SIG-M5 treated with dmso at 0.1 percent for 504 hours (cell line): ENCODE measurements at regions not wholly inside any gene's neighbourhood (a gene's known extent, or its start where the extent isn't known, plus 50 kb on each side); places are given as distances from the start of the nearest gene placed in this dataset.
"Not testable (repeated sequence)": the region's sequence is repeated elsewhere in the genome, so short reads cannot be mapped to it uniquely, and the experiment has no call there.

ENCODE experiments used
- DNase-seq: peaks from one replicate; lab custom pipeline; 2025; ENCODE audit not compliant: unreplicated experiment; lab: John Stamatoyannopoulos, UW

DNA sequence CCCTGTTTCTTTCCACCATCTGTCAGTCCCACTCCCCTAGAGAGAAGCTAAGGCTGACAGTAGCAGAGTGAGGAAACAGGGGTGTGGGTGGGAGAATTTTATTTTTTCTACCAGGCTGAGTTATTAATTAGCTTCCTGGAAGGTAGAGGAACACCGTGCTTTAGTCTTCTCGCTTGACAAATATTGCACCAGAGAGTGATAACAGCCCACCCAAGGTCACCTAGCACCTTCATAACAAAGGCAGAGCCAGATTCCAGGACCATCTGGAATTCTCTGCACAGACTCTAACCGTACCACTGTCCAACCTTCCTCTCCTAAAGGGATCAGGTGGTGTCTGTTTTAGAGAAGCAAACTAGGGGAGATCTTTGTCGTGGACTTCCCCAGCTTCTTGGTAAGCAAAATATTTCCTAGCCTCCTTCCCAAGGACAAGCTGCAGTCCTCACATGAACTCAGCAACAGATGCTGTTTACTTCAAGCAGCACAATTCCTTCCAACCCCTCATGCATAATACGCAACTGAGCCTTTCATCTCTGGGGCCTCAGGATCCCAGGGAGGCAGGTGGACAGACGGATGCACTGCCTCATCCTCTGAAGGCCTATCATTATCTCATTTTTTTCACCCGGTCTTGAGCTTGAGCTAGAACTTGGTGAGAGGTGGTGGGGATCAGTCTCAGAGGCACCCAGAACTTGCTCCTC is 308.7 kb upstream of the BRINP1 start:
- DNase-seq: no peak

GRCh38 chr9:119675951-119676350 is 306.7 kb upstream of the BRINP1 start:
- no peak for DNase-seq

DNA sequence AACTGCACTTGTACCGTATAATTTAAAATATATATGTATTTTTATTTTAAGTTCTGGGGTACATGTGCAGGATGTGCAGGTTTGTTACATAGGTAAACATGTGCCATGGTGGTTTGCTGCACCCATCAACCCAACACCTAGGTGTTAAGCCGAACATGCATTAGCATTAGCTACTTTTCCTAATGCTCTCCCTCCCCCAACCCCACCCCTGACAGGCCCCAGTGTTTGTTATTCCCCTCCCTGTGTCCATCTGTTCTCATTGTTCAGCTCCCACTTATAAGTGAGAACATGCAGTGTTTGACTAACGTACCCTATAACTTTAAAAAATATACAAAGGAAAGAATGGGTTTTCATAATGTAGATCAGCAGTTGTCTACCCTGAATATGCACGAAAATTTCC is 303.5 kb upstream of the BRINP1 start:
- DNase-seq: not testable (repeated sequence)

- no peak for DNase-seq
These were observed 298.7 kb upstream of the BRINP1 start for GRCh38 chr9:119667916-119668315.

DNA sequence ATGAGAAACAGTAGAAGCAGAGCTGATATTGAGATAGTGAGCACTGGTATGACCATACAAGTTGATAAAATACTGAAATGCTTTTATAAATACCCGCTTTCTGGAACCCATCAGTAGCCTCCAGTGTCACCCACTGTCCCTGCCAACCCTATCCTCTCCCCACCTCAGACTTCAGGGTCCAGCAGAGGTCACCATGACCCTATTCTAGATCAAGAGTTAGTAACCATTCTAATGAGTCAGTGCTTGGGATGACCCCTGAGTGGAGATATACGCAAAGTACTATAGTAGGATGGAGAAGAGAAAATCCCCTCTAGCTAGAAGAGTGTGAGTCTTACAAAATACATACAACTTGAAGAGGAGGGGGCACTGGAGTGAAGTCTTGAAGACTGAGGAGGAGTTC is 297.9 kb upstream of the BRINP1 start:
- DNase-seq: no peak

GRCh38 chr9:119662329-119662728 is 293.1 kb upstream of the BRINP1 start:
- DNase-seq: no peak

DNA sequence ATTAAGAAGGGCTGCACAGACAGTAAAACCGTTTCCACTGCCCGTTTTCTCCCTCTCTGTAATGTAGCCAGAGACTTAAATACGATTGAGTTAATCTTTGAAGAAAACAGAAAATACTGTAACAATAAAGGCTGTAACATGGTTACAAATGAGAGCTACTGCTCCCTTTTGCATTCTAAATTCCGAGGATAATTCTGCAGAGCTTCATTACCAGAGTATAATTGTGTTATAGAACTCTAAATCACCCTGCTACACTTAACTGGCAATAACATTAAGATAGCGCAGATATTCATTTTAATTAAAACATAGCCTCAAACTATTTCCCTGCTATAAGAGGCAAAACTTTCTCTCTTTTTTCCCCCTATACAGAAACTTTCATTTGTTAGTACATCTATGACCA is 283.7 kb upstream of the BRINP1 start:
- no peak for DNase-seq

DNA sequence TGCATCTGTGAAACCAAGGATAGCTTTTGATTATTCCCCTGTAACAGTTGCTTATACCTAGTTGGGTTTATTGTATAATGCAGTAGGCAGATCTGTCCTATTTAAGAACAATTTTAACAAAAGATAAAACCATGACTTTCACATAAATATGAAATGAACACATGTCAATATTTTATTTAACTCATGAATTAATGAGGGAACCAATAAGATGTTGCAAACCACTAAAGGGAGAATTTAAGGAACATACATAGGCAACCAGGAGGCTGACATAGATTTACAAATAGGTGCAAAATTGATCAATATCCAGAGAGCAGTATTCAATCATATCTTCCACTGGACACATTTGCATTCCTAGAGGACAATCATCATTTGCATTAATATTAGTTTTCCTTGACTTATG is 280.0 kb upstream of the BRINP1 start:
- no peak for DNase-seq

DNA sequence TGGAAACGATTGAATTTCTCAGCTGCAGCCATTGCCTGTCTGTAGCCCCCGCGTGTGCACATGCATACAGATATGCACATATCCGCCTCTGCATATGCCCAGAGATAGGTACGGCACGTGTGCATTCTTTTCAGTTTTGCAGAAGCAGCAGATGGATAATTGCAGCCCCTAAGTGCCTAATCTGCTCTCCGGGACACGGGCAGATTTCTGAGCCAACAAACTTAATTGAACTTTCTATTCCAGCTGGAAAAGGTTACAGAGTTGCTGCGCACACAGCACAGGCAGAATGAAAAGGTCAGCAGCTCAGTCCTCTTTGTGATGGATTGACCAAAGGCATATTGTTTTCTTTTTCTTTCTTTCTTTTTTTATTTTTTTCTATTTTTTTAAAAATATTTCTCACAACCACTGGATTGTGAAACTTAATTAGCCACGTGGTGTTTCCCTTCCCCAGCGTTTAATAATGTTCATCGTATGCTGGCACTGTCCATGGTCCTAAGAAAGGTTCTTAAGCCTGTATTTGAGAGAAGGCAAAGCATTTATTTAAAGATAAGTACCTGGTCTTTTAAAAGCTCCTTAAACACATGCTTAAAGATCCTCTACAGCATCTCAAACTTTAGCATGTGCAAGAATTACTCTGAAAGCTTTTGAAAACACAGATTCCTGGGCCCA is 270.2 kb upstream of the BRINP1 start:
- DNase-seq: no peak

DNA sequence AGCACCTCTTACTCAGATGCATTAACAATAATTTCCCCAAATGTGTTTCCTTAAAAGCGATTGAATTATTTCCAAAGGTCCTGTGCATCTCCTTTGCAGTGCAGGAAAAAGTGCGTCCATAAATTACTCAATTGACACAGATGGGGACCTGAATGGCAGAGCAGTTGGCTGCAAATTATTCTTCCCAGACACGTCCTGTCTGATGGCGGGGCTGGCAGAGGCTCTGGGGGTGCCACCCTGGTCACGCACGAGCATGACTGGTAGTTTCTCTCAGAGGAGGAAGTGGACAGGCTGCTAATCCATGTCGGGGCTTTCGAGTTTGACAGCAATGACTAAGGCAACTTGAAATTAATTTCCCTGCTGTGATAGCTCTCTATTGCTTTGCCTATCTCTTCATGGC is 264.8 kb upstream of the BRINP1 start:
- no peak for DNase-seq

GRCh38 chr9:119611565-119611964 is 242.3 kb upstream of the BRINP1 start:
- no peak for DNase-seq

- DNase-seq: no peak
These were observed 240.2 kb upstream of the BRINP1 start for GRCh38 chr9:119609277-119609971.

DNA sequence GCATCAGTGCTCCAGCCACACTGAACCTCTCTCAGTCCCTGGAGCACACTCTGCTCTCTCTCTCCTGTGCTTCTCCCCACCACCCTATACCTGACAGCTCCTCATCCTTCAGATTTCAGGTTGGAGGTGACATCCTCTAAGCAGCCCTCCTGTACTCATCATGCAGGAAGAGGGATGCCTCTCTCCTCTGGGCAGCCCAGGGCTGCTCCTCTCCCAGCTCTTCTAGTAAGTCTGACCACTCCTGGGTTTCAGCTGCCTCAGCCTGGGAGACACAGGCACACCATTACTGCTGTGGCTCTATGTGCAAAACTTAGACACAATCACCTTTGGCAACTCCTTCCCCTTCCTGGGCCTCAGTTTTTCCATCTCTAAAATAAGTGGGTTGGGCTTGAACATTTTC is 232.4 kb upstream of the BRINP1 start:
- DNase-seq: no peak

GRCh38 chr9:119597499-119597898 is 228.3 kb upstream of the BRINP1 start:
- no peak for DNase-seq

DNA sequence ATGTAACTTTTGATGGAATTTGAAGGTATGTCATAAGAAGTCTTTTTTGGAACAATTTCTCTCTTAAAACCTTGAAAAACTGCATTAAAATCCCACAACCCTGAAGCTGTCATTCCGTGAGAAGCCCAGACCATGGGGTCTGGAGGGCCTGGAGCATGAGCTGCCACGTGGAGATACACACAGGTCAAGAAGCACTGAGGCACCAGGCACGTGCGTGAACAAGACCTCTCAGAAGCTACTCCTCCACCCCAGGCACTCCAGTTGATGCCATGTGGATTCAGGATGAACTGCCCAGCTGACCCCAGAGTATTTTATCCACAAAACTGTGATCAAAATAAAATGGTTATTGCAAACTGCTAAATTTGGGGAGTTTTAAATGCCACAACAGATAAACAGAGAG is 227.5 kb upstream of the BRINP1 start:
- DNase-seq: no peak

DNA sequence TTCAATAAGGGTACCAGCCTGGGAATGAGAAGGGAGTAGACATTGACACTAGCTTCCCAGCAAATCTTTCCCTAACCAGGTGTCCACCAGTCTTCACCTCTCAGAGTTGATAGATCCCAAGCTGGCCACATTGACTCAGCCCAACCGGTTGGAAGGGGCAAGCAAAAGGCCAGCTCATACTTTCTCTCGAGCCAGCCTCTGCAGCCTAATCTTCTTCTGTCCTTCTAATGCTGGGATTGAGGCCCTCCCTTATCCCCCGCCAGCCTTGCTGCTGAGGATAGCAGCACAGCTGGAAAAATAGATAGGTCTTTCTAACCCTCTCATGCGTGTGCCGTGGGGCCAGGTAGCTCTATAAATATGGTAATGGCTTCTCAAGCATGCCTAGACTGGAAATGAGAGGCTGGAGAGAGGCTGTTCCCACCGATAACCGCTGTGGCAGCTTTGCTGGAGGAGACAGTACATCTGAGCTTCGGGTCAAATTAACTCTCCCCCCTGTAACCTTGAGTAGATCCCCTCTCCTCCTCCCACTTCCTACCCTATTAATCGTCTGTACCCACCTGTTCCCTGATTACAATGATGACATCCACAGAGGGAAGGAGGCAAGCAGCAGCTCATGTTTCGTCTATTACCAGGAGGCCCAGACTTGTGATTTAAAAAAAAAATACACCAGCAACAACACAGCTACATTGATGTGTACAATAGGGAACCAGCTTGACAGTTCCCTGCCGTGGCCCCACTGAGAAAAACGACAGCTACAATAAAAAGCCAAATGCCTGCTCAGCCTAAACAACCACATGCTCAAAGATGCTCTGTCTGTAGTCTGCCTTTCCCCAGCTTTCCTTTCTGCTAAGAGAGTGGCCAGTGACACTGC is 219.9 kb upstream of the BRINP1 start:
- DNase-seq: no peak

GRCh38 chr9:119577881-119578280 is 208.6 kb upstream of the BRINP1 start:
- DNase-seq: no peak

DNA sequence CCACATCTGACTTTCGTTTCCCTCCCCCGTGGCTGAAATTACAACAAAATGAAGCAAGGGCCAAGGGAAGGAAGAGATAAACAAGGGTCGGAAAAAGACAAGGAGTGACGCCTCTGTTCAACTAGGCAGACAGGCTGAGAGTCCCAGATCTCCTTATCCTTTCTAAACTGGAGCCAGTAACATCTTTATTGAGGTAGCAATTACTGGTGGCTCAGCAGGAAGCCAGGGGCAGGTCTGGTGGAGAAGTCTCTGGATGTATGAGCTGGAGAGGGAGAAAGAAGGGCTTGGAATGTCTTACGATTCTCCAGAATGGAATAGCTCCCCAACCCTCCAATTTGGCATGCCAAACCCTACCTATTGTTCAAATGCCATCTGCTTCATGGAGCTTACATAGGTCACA is 190.8 kb upstream of the BRINP1 start:
- DNase-seq: no peak

- no peak for DNase-seq
These were observed 189.8 kb upstream of the BRINP1 start for GRCh38 chr9:119559056-119559455.

DNA sequence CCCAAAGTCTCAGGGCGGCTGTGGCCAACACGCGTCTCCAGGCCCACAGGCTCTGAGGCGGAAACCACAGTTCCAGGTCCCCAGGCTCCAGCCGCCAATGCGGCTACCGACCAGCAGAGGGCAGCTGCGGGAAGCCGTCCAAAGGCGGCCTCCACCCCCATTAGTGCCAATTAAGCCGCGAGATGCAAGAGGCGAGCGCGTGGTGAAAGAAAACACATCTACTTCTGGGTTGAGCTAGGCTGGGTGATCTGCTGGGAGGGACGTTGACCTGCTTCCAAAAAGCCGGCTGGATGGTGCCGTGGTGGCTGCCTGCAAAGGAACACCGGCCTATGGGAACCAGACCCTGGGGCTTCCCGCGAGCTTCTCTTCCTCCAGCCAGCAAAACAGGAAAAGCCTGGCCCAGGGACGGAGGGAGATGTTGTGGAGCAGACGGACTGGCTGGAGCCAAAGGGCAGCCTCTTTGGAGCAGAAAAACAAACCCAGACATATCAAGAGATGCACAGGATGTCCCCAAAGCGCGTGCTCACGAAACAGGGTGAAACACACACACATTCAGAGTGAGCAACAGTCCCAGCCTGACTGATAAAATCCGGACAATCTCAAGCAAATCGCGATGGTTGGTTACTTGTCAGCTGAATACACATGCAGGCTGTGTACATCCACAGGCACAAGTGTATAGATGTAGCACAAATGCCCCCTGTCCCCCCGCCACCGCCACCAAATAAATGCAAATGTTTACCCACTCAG is 187.1 kb upstream of the BRINP1 start:
- peak; percentile 30 for DNase-seq

DNA sequence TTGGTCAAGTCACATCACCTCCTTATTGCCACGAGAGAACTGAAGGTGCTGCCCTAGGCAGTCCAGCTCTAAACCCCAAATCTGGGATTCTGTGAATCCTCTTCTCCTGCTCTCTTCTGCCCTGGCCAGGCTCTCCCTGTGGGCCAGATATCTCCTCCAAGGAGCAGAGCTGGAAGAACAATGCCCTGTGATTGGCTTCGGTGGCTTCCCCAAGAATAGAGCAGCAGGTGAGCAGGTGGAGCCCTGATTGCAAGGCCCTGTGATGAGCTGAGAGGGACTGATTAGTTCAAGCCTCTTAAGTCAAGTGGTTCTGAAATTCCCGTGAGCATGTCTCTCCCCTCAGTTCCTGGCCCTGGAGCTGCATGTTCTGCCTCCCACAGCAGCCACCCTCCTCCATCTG is 175.3 kb upstream of the BRINP1 start:
- DNase-seq: no peak
